HG02885 (cell line): ENCODE measurements at regions not wholly inside any gene's neighbourhood (a gene's known extent, or its start where the extent isn't known, plus 50 kb on each side); places are given as distances from the start of the nearest gene placed in this dataset.

Source experiments
- ATAC-seq: cut with Tn5 transposase; IDR thresholded peaks from one replicate; pipeline ENCODE4 v1.9.1; 2021; ENCODE audit warnings: mild to moderate bottlenecking; ENCODE audit not compliant: unreplicated experiment, poor library complexity

DNA sequence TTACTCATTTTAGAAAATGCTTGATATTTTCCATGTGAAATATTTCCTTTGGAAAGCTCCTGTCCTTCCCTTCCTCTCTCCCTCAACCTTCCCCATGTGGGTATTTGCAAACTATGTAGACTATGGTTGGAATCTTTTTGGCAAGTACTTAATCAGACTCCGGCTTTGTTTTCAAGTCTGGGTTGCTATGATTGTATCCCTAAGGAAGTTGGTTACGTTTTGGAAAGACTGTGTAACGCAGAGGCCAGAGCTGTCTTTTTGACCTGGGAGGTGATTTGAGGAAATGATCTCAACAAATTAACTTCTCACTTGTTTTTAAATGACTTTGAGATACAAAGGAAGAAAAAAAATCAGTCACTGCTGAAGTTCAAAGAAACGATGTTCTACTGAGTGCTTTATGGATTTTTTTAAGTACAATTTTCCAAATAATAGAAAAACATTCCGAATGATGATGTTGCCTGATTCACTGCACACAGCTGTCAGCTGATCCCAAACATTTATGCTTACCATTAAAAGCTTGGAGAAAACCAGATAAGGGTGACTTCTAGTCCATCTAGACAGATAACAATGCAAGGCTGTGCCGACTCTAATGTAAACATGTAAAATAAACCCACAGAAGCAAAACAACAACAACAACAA, 145.5 kb upstream of the CELF2 start:
- no peak for ATAC-seq

DNA sequence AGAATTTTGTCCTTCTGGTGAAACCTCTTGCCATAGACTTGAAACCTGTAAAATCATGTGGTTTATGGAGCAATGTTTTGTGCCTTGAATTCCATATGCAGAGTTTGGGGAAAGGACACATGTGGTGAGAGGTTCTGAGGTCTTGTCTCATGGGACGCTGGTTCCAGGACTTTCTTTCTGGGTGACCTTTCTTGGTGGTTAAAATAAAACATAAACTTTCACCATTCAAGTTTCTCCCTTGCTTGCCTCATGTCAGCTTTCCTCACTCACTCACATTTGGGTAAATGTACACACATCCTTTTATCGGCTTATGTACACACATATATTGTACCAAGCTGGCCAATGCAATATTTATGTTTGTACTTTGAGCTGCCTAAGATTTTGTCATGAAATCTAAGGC, 144.9 kb upstream of the CELF2 start:
- no peak for ATAC-seq

DNA sequence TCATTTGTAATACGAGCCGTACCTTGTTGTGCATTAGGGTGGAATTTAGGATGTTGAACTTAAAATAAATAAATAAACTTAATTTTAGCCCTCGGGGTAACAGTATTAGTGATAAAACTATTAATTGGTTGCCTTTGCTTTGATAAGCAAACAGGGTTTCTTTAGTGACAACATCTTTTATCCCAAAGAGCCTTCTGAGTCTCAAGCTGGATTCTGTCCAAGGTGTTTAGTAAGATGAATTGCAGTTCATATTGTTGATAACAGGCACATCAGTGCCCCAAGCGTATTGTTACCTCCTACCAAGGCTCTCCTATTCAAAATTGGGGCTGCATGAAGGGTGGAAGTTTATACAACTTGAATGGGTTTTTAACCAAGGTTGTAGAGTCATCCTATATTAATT, 144.4 kb upstream of the CELF2 start:
- no peak for ATAC-seq

DNA sequence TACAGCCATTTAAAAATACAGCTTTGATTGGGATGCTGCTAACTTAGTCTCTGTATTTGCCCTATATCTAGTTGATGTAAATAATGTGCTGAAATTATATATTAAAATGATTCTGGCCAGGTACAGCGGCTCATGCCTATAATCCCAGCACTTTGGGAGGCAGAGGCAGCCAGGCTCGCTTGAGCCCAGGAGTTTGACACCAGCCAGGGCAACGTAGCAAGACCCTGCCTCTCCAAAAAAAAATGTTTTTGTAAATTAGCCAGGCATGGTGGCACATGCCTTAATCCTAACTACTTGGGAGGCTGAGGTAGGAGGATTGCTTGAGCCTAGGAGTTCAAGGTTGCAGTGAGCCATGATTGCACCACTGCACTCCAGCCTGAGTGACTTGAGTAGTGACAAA, 143.8 kb upstream of the CELF2 start:
- no peak for ATAC-seq

DNA sequence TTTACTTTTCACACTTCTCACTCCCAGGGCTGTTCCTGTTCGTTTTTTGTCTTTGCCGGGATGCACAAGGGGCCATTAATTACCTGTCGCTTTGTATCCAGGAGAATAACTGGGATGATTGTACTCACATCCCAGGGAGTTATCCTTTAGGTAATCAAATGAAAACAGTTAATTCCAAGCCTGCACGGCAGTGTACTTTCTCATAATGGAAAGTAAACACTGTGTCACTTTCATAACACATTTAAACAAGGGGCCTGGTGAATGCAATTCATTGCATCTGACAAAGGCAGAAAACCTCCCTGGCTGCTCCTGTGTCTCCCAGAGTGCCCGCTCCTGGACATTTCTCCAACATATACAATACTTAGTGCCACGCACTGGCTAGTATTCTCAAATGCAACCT, 138.7 kb upstream of the CELF2 start:
- no peak for ATAC-seq

DNA sequence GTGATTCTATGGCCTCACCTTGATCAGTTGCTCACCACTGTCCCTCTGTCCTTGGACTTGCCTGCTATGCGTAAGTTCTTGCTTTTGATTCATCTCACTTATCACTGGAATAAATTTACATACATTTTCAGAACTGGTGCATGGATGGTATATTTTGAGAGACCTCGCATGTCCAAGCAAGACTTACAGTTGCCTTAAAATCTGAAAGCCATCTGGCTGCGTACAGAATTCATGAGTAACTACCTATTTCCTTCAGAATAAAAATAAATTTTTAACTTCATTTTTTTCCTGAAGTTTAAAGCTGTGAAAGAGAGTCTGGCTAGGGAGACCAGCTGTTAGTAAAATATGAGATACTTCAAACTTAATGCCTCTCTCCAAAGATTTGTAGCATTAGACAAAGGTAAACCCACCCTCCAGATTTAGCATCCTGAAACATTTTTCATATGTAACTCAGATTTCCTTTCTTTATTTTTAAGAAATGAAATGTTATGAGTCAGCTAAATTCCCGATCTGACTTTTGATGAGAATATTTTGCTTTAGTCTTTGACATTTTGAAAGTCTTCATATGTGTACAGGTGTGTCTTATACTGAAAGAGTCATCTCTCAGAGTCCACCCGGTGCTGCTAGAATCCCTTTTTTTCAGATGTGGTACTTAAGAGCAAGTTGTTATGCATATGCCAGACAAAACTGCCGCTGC, 136.4 kb upstream of the CELF2 start:
- no peak for ATAC-seq

DNA sequence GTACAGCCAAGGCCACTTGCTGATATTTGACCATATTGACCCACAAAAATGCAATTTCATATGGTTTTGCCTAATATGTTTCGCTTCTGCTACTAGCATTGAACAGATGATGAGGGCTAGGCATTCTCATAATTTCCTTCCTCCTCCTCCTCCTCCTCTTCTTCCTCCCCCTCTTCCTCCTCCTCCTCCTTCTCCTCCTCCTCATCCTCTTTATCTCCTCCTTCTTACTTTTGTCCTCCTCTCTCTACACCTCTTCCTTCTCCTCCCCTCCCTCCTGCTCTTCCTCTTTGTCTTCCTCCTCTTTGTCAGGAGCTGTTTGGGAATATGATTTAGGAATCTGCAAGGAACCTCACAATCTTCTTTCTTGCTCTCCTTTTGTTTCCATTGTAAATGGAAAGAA, 133.9 kb upstream of the CELF2 start:
- no peak for ATAC-seq

DNA sequence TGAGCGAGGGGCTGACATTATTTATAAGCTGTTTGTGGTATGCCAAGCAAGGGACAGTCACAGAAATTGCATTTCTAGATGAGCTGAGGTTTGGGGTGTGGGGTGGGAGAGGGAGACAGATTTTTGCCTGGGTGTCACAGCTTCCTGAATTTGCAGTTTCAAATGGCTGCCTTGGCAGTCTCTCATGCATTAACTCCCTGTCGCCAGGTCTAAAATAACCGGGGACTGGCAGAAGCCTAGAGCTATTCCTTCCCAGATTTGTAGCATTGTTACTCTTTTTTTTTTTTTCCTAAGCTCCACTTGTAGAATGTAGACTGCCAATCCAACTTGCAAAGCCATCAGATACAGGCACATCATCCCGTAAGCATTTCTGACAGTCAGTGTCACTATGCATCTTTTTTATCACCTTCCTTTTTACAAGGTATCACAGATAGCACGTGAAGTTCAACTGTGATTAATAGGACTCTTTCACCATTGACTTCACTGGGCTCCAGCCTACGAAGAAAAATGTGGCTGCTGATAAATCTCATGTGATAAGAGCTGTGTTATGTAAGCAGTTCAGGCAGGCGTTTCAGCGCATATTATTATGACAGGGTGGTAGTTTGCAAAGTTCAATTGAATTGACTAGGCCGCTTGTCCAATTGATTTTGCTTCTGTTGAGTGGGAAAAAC, 130.7 kb upstream of the CELF2 start:
- no peak for ATAC-seq

DNA sequence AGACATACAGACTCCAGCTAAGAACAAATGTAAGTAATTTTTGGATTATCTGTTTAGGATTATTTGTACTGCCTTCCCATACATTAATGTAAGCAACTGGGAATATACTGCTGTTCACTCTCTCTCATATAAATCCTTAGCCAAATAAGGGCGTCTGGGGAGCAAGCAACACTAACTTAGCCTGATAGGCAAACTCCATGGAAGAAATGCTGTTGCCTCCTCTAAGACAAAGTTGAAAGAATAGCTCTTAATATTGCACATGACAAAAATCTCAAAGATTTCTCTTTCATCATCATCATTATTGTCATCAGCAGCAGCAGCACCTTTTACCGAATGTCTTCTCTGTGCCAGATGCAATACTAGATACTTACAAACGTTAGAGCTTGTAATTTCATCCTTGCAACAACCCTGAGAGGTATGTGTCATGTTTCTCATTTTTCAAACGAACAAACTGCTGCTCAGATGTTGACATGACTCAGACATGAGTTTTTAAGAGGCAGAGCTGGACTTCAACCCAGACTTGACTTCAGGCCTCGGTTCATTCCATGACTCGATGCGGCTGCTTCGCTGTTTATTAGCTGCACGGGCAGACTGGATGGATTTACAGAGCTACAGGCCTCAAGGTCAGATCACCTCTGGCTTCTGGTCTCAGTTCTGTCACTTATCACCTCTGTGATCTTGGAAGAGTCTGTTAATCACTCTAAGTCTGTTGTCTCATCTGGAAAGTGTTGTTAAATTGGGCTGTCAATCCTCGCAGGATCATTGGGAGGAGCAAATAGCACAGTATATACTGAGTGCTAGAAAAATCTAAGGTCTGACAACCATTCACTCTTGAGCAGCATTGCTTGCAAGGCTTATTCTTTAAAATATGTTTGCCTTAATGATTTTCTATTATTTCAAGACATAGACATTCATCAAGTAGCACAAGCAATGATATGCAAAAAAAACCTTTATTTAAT, 126.3 kb upstream of the CELF2 start:
- ATAC-seq = no peak

DNA sequence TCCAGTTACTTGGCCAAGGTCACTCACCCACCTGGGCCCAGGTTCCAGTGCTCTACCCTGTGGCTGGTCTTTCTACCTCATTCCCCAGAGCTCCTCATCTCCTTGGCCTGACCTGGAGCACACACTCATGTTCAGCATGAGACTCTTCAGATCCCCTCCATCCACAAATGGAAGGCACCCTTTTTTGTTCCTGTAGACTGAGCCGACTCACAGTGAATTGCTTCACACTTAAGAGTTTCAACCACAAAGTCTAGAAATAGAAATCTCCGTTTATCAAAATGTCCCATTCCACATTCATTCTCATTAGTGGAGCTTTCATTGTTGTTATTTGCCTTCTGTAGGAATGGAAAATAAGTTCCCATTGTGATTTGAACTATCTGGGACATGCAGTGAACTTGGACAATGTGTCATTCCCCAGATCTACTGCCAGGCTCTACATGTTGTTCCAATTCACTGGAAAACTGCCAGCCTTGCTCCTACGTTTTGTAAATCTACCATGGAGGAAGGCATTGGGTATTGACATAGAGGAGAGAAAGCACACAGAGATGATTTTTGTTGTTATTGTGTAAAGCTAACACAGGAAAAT, 125.3 kb upstream of the CELF2 start:
- no peak for ATAC-seq

DNA sequence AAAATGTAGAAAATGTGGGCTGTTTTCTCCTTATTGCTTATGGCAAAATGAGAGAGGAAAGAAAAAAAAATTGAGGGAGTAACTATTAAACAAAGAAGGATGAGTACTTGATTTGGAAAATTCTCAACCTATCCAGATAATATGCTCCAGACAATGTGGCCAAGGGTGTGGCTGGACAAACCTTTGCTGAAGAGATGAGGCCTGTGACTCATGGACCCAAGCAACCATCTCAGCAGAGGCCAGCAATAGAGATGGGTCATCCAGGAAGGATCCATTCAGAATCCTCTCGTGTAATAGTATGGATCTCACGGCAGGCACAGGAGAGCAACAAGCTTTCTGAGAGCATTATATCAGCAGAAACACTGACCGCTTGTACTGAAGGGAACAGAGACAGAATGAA, 120.3 kb upstream of the CELF2 start:
- no peak for ATAC-seq

DNA sequence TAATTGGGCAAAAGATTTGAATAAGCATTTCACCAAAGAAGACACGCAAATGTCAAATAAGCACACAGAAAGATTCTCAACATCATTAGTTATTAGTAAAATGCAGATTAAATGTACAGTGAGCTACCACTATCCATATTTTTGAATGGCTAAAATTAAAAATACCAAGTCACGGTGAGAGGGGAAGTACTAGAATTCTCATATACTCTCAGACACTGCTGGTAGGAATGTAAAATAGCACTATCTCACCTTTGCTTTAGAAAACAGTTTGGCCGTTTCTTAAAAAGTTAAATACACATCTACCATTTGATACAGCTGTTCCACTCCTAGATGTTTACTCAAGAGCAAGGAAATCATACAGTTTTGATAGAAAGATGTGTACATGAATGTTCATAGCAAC, 115.8 kb upstream of the CELF2 start:
- ATAC-seq = no peak

DNA sequence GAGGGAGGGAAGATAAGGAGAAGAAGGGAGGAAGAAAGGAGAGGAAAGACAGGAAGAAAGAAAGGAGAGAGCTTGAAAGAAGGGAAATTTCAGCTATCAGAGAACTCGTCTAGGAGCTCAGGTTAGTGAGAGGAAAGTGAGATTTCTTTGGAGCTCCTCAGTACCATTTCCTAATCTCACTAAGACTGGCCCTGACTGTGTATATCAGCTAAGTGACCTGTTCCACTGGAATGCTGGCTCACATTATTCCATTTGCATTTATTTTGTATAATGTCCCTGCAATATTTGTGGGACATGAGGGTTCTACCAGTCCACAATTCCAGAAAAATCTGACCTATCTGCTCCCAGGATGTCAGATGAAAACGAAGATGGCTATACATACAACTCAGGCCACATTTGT, 114.7 kb upstream of the CELF2 start:
- ATAC-seq = no peak

DNA sequence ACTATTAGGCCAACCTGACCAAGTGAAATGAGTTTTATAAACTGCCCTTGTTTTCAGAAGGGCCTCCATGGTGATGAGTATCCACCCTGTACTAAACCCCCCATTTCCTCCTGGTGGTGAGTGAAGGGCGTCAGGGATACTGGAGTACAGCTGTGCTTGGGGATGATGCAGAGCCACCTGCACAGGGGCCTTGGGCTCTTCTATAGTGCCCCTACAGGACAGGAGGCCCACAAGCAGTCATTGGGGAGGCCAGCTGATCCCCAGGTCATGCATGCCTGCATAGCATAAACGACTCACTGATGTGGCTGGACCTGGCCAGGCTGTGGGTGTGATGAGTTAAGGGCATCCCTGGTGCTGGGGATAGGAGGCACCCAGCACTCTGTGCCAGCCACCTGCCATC, 114.1 kb upstream of the CELF2 start:
- no peak for ATAC-seq

DNA sequence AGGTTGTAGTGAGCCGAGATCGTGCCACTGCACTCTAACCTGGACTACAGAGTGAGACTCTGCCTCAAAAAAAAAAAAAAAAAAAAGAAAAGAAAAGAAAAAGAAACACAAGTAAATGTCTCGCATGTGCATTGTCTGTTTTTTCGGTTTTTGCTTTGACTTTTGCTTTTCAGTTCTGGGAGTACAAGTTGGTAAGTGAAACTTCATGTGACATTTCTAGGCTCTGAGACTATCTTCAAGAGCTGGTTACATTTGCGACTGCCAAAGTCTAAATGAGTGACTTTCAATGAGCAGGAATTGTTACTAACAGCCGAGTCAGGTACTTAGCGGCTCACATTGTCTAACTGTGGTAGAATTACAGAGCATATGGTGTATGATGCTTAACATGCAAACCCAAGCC, 107.0 kb upstream of the CELF2 start:
- ATAC-seq = no peak

DNA sequence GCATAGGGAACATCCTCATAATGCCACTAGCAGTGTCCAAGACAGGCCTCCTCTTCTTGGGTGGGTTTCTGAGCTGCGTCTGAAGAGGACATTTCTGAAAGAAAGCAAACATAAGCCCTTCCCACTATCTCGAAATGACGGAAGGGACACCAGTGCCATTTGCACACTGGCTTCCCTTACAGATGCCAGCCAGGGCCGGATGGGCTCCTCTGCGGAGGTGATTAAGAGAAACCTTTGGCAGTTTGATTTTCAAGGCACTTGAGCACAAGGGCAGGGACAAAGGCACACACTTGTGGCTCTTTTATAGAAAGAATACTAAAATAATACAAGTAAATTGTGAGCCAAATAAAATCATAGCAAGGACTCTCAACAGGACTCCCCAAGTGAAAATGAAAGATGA, 106.6 kb upstream of the CELF2 start:
- no peak for ATAC-seq

DNA sequence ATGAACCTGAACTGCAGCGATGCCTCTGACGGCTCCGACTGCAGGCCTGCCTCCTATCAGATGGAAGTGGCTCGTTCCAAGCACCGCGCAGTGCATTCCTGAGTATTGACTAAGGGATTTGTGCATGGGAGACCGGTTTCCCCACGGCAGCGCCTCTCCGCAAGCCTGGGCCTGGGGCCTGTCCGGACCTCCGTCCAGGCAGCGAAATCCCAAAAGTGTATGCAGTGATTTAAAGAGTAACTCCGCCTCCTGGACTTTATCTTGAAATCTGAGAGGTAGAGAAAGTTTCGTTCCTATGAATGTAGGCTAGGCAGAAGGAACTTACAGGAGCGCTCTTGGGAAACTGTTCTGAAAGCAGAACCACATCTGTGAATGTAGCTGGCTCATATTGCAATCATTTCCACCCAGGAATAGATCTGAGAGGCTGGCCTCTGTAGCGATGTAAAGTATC, 106.2 kb upstream of the CELF2 start:
- no peak for ATAC-seq

DNA sequence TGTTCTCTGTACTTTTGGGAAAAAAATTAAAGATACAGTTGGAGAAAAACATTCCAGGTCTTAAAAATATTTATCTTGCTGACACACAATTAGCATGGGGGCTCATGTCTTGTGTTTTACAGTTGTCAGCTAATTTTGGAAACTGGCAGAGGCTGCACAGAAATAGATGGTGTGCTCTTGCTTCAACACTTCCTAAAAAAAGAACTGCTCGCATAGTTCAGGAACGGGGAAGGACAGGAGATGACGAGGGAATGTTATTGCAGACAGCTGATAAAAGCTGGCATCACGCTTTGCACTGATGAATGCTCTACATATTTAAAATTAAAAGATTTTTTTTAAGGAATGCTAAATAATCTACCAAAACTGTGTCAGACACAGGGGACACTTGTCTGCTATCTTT, 103.5 kb upstream of the CELF2 start:
- no peak for ATAC-seq

DNA sequence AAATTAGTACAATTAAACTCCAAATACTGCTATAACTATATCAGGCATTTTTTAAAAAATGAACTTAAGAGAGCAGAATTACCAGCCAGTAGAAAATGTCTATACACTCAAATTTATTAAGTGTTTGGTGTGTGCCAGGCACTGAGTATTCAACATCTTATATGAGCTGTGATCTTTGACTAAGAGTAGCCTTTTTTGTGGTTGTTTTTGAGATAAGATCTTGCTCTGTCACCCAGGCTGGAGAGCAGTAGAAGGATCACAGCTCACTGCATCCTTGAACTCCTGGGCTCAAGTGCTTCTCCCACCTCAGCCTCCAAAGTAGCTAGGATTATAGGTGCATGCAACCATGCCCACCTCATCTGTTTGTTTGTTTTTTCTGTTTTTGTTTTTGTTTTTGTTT, 102.5 kb upstream of the CELF2 start:
- no peak for ATAC-seq

DNA sequence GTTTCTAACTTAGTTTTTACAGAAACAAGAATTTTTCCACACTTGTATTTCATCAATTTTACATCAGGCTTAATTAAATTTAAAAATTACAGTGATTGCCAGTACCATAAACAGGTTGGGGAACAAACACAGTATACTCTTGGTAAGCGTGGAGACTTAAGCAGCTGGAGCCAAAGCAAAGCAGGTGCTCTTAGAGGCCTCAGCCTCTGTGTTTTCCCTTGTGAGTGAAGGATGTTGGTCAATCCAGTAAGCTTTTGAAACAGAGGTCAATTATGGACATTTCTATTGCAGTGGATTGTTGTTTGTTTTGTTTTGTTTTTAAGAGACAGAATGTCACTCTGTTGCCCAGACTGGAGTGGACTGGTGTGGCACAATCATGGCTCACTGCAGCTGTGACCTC, 100.6 kb upstream of the CELF2 start:
- no peak for ATAC-seq
